Daoy (cell line): ENCODE measurements at regions not wholly inside any gene's neighbourhood (a gene's known extent, or its start where the extent isn't known, plus 50 kb on each side); places are given as distances from the start of the nearest gene placed in this dataset.
"Not testable (repeated sequence)": the region's sequence is repeated elsewhere in the genome, so short reads cannot be mapped to it uniquely, and the experiment has no call there.

ENCODE experiments used
- DNase-seq: peaks from one replicate; pipeline ENCODE4 v3.0.0-alpha.2; 2015; ENCODE audit warnings: low read depth

- DNase-seq: no peak
Measured at GRCh38 chr2:84288293-84288692, 170.8 kb downstream of the SUCLG1 start.

GRCh38 chr2:84286878-84287277 lies 172.2 kb downstream of the SUCLG1 start:
- no peak for DNase-seq

DNA sequence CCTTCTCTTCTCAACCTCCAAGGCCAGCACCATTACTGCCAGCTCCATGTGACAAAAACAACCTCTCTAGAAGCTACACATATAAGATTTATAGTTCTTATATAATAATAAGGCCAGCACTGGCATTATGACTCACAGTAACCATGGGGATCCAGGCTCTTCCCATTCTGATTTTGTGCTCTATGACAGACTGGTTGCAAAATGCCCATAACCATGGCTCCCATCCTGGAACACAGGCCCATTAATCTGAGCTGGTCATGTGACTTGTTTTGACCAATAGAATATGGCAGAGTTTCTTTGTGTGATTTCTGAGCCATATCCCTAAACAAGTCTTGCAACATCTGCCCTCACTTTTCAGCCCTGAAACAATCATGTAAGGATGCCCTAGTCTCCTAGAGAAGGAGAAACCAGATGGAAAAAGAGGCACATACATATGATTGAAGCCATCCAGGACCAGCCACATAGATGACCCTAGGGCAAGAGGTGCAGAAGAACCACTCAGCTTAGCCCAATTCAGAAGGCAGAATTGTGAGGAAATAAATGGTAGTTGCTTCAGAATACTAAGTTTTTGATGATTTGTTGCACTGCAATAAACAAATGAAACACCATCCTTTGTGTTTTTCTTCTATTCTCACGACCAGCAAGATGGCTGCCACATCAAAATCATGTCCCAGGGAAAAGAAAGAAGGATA lies 173.9 kb downstream of the SUCLG1 start:
- DNase-seq: no peak

- DNase-seq: no peak
Measured at GRCh38 chr2:84283506-84283905, 175.6 kb downstream of the SUCLG1 start.

GRCh38 chr2:84281510-84281909 lies 177.6 kb downstream of the SUCLG1 start:
- no peak for DNase-seq

DNA sequence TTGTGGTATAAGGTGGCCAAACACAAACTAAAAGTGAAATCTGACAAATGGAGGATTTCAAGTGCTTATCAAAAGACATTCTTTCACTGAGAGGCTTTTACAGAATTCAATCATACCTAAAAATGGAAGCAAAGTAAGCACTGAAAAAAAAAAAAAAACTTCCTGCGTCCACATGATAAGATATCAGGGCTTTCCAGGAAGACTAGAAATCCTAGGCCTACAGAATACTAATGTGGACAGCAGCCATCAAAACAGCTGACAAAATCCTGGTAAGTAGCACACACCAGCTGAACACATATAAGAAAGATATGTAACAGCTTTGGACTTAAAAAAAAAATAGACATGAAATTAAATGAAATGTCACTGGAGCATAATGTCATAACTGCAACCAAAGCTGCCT lies 178.2 kb downstream of the SUCLG1 start:
- no peak for DNase-seq

DNA sequence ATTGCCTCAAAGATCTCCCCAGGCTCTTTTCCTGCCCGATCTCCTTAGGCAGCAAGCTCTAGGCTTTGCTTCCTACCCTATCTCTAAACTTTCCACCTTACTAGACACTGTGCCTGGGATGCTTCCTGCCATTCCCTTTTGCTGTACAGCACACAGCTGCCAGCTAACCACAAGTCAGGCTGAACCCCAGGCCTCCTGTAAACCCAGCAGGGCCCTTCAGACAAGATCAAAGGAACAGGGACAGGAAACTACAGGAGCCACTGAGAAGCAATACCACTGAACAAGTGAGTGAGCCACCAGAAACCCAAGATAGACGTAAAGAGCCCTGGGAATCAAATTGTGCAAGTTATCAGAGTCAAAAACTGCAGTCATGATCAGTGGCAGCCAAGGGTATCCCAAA lies 180.7 kb downstream of the SUCLG1 start:
- DNase-seq: no peak

- no peak for DNase-seq
Measured at GRCh38 chr2:84276590-84277255, 182.4 kb downstream of the SUCLG1 start.

DNA sequence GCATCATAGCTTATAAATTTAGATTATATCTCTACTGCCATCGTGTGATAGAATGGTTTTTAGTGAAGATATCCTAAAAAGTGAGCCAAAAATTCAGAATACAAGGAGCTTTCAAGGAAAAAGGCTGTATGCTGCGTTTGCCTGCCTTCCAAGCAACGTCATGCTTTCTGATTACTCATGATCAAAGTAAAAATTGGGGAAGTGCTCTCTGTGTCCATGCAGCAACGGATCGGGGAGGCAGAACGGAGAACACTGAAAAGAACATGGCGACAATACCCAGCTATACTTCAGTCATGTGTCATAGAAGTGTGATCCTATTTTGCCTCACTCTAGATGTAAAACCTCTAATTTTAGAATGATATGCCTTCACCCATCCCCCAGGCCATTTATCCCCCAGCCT lies 185.7 kb downstream of the SUCLG1 start:
- DNase-seq: no peak

DNA sequence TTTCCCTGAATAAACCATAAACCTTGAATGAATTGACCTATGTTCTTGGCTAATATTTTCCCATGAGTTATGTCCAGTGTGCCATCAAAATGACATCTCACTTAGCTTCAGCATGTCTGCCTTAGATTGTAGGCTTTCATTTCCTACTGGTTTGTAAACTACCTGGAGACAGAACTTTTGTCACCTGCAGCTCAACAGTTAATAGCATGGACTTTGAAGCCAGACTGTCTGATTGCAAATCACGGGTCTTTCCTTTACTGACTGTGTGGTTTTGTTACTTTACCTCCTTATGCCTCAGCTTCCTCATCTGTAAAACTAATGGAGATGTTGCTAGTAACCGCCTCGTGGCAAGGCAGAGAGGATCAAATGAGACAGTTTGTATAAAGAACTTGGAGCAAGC lies 187.1 kb downstream of the SUCLG1 start:
- DNase-seq: no peak

- DNase-seq: no peak
Measured at GRCh38 chr2:84257831-84258230, 201.2 kb downstream of the SUCLG1 start.

DNA sequence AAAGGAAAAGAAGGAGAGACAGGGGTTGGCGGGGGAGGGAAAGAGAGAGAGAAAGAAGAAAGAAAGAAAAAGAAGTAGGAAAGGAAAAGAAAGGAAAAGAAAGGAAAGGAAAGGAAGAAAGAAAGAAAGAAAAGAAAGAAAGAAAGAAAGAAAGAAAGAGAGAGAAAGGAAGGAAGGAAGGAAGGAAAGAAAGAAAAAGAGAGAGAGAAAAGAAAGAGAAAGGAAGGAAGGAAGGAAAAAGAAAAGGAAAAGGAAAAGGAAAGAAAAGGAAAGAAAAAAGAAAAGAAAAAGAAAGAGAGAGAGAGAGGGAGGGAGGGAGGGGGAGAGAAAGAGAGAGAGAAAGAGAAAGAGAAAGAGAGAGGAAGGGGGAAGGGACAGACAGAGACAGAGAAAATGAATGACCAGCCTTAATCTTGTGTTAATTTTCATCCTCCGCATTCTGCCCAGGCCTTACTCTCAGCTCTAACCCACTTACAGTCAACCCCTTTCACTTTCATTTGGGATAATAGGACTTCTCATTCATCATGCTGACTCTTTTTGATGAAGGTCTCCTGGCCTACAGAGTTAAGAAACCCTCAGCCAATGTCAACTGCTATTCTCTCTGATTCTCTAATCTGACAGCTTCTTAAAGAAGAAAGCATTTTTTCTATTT lies 207.3 kb downstream of the SUCLG1 start:
- DNase-seq: no peak

DNA sequence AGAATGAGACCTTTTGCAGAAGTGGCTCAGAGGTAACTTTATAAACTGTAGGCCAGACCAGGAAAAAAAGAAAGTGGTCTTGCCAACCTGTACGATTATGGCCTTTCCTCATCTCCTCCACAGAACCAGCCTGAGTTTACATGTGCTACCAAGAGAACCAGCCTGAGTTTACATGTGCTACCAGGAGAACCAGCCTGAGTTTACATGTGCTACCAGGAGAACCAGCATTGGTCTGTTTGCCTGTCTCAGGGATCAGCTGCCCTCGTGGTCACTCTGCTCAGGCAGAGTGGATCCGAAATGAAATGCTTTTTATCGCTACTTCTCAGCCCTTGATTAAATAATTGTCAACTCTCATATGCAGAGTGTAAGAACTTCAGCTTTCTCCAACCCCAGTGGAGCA lies 209.9 kb downstream of the SUCLG1 start:
- no peak for DNase-seq

GRCh38 chr2:84247532-84247931 lies 211.5 kb downstream of the SUCLG1 start:
- DNase-seq: no peak

DNA sequence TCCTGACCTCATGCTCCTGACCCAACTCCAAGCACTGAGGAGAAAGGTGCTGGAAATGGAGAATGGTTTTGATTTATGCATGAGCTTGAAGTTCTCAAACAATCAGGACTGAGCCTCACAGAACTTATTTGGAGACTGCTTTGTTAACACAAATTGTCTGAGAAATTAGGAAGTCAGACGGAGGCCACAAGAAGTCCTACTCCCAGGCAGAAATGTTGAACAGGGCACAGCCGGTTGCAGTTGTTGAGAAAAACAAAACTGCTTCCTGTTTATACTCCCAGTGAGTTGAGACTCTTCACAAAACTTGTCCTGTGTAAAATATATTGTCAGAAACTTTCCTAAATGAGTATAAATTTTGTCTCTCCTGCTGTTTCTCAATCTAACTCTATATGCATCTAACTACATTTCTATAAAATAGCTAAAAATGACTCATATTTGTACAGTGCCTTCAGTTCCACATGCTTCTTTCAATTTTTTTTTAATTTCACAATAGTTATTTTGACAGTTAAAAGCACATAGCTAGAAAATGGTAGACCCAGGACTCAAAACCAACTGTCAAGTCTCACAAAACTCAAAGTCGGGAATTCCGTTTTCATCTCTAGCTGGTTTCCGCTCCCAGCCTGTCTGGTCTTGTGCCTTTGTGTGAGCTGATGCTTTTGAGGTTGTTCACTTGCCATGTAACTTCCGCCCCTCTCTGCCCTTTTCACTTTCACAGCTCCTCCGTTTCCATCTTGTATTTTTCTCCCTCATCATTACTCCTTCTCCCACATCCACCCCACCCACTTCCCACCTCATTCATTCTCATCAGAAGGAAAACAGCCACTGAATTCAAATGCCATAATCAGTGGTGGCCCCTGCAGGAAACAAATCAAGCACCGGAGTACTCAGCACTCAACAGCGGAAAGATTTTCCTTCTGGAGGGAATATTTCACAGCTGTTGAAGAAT lies 215.0 kb downstream of the SUCLG1 start:
- no peak for DNase-seq

- DNase-seq: no peak
Measured at GRCh38 chr2:84238907-84239306, 220.2 kb downstream of the SUCLG1 start.

GRCh38 chr2:84236288-84236687 lies 222.8 kb downstream of the SUCLG1 start:
- DNase-seq: no peak

DNA sequence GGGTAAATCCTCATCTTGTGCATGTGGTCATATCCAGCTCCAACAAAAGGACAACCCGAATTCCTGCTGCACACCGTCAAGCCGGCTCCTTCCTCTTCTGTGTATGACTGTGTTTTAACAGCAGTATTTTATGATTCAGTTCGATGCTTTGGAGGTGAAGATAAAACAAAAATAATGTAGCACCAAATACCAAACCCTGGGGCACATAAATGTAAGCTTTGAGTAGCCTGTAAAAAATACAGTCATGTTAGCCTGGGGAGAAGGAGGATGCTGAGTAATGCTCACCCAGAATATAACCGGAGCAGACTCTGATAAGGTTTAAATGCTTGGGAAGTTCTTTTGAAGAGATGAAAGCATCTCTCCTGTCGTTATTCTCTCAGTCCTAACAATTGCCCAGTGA lies 225.0 kb downstream of the SUCLG1 start:
- DNase-seq: no peak

GRCh38 chr2:84231478-84231877 lies 227.6 kb downstream of the SUCLG1 start:
- DNase-seq: no peak

GRCh38 chr2:84224121-84224520 lies 235.0 kb downstream of the SUCLG1 start:
- no peak for DNase-seq

DNA sequence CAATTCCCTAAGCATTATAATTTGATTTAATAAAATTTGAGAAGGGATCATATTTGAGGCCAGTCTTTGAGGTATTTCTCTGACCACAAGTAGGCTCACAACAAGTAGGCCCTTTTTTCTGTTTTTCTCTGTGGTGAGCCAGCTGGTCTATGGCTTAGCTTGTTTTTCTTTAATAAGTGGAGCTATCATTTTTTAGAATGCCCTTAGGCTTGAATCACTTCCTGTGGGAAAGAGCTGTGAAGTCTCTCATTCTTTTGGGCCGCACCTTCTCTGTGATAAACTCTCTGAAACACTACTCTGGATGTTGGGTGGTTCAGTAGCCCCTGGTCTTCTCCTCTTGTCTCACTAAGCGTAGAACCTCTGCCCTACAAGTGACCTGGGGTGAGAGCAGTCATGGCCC lies 235.9 kb downstream of the SUCLG1 start:
- DNase-seq: no peak

DNA sequence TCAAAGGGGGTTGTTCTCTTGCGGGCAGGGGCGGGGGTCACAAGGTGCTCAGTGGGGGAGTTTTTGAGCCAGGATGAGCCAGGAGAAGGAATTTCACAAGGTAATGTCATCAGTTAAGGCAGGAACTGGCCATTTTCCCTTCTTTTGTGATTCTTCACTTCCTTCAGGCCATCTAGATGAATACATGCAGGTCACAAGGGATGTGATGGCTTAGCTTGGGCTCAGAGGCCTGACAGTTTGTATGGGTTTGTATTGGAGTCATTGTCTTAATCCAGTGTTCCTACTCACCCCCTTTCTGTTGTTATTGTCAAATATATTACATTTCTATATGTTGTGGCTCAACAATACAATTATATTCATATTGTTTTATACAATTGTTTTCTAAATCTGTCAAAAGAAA lies 238.0 kb downstream of the SUCLG1 start:
- DNase-seq: not testable (repeated sequence)
